ENCODE measurements at regions not wholly inside any gene's neighbourhood (a gene's known extent, or its start where the extent isn't known, plus 50 kb on each side); places are given as distances from the start of the nearest gene placed in this dataset.
"Not testable (repeated sequence)": the region's sequence is repeated elsewhere in the genome, so short reads cannot be mapped to it uniquely, and the experiment has no call there.

DNA sequence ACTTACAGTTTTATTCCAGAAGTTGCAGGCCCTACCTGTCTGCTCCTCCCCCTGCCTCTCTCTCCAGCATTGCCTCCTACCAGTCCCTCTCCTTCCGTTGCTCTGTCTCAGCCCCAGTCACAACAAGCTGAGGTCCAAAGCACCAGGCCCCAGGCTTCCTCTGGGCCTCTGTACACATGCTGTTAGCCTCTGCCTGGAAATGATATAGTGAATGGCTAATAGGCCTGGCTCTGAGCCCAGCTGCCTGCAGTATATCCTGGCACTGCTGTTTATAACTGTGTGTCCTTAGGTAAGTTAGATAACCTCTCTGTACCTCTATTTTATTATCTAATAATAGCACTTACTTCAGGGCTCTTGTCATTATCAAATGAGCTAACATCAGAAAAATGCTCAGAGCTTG is 114.9 kb upstream of the PWP1 start:
- no peak for DNase-seq (ENCODE audit: low read depth in 1 of 2, low spot score in 1 of 2)

- DNase-seq (ENCODE audit: low read depth in 1 of 2, low spot score in 1 of 2) = no peak
Measured at GRCh38 chr12:107571492-107571891, 114.1 kb upstream of the PWP1 start.

DNA sequence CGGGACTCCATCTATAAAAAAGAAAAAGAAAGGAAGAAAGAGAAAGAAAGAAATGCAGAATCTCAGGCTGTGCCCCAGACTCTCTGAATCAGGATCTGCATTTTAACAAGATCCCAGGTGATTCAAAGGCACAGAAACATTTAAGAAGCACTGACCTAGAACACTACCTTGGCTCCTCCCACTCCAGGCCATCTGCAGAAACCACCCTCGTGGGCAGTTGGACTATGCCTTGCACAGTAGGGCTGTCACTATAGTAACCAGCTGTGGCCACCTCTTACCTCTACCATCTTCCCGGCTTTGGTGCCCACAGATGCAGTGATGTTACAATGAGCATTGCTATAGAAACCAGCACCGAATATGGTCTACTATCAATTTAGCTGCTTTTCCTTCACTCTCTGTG is 110.9 kb upstream of the PWP1 start:
- DNase-seq (ENCODE audit: low read depth in 1 of 2, low spot score in 1 of 2) = no peak

DNA sequence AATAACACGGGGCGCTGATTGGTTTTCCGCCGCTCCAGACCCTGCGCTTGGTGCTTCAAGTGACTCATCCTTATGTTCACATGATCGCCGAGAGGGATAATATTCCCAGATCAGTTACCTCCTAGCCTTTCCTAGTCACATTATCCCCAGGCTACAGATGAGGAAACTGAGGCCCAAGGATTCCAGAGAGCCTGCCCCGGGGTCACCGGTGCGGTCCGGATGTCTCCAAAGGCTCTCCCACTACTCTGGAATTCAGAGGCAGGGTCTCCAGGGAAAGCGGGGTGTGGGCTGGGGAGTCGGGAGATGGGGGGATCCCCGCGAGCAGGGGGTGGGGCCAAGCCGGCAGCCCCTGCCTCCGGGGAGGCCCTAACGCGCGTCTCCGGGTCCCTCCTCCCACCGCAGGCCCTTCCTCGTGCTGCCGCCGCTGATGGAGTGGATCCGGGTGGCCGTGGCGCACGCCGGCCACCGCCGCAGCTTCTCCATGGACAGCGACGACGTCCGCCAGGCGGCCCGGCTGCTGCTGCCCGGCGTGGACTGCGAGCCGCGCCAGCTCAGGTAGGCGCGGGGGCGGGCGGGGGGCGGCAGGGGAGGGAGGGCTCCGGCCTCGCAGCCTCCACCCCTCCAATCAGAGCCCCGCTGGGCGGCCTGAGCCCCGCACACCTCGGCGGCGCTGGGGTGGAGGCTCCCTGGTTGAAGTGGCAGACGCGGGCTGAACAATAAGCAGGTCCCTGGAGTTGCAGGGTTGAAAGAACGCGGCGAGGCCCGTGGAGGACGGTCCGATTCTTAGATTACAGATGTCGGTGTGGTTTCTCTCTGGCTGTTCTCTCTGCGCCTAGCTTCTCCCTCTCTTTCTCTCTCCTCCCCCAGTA is 104.6 kb upstream of the PWP1 start:
- no peak for DNase-seq (ENCODE audit: low read depth in 1 of 2, low spot score in 1 of 2)

DNA sequence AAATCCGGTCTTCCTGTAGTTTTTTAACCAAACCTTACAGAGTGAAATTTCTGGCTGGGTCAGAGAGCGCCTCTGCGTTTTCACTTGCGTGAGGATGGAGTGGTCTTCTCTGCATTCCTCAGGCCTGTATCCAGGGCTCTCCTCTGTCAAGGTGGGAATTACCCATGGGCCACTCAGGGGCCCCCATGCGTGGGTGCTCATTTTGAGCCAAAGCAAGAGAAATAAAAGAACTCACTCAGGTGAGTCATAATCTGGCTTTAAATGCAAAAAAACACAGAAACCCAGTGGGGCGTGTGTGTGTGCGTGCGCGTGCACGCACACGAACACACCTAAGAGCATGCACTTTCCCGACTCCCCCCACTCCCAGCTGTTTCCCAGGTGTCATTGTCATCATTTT is 104.0 kb upstream of the PWP1 start:
- no peak for DNase-seq (ENCODE audit: low read depth in 1 of 2, low spot score in 1 of 2)

GRCh38 chr12:107583551-107583950 is 102.0 kb upstream of the PWP1 start:
- no peak for DNase-seq (ENCODE audit: low read depth in 1 of 2, low spot score in 1 of 2)

DNA sequence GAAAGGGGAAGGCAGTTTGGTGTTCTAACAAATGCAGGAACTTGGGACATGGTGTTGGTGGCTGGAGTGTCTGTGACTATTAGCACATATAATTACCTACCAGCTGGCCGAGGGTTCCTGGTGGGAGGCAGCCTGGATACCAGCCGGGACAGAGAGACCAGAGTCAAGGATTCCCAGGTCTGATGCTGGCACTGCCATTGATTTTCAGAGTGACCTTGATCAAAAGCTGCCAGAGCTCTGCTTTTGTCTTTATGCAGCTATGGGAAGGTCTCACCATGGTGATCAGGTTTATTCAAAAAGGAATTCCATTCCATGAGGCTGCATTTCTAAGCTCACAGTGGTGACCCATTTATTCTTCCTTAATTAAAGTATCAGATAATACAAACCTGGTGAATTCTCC is 101.0 kb upstream of the PWP1 start:
- DNase-seq (ENCODE audit: low read depth in 1 of 2, low spot score in 1 of 2) = no peak

GRCh38 chr12:107586256-107586970 is 99.2 kb upstream of the PWP1 start:
- DNase-seq (ENCODE audit: low read depth in 1 of 2, low spot score in 1 of 2) = no peak

DNA sequence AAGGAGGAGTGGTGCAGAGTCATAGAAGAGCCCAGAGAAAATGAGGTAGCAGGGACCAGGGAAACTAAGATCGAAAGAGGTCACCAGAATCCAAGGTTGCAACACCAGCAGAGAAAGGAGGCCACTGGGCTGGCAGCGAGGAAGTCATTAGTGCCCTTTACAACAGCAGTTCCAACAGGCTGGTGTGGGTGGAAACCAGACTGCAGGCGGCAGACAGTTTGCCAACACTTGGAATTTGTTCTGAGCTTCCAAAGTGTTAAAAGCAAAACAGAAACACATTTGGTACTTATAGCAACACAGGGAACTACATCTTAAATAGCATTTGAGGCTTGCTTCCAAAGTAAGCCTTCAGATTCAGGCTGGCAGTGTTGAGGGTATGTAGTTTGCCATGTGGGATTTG is 95.2 kb upstream of the PWP1 start:
- no peak for DNase-seq (ENCODE audit: low read depth in 1 of 2, low spot score in 1 of 2)

- DNase-seq (ENCODE audit: low read depth in 1 of 2, low spot score in 1 of 2) = no peak
Measured at GRCh38 chr12:107590814-107591375, 94.7 kb upstream of the PWP1 start.

DNA sequence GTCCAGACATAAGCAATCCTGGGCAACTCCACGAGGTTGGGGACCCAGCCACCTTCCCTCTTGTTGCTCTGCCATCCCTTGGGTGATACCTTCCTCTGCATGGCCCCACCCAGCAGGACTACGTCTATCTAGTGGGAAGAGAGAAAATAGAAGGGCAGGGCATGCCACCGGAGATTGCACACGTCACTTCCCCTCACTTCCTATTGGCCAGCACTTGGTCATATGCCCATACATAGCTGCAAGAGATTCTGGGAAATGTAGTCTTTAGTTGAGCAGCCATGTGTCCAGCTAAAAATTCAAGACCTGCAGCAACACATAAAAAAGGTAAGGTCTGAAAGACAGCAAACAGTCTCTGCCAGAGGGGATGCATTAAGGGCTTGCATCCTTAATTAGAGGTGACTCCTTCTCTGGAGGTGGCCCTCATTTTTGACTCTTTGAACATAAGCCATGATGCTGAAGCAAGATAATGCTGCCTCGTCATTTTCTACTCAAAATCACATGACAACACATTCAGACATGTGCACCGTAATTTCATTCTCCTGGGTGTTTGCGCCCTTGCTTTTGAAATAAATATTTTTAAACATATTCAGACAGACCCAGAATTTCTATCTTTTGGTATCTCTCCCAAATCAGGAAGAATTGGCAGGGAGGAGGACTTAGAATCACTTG is 91.8 kb upstream of the PWP1 start:
- DNase-seq (ENCODE audit: low read depth in 1 of 2, low spot score in 1 of 2) = no peak

DNA sequence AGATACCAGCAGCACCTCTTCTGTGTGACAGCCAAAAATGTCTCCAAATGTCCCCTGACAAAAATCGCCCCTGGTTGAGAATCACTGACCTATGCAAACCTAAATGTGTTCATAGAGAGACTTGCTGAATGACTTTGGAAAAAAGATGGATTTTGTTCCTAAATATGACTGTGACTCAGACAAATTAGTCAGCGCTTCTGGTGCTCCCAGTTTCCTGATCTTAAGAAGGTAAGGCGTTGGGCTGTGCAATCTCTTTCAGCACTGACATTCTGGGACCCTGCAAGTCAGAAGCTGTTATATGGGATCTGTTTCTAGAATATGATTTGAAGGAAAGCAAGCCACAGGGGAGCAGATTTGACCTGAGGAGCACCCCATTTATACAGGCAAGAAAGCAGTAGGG is 90.6 kb upstream of the PWP1 start:
- DNase-seq (ENCODE audit: low read depth in 1 of 2, low spot score in 1 of 2) = no peak

GRCh38 chr12:107597695-107598410 is 87.7 kb upstream of the PWP1 start:
- DNase-seq (ENCODE audit: low read depth in 1 of 2, low spot score in 1 of 2) = no peak

- DNase-seq (ENCODE audit: low read depth in 1 of 2, low spot score in 1 of 2) = no peak
Measured at GRCh38 chr12:107598906-107599305, 86.7 kb upstream of the PWP1 start.

- no peak for DNase-seq (ENCODE audit: low read depth in 1 of 2, low spot score in 1 of 2)
Measured at GRCh38 chr12:107600581-107601144, 84.9 kb upstream of the PWP1 start.

DNA sequence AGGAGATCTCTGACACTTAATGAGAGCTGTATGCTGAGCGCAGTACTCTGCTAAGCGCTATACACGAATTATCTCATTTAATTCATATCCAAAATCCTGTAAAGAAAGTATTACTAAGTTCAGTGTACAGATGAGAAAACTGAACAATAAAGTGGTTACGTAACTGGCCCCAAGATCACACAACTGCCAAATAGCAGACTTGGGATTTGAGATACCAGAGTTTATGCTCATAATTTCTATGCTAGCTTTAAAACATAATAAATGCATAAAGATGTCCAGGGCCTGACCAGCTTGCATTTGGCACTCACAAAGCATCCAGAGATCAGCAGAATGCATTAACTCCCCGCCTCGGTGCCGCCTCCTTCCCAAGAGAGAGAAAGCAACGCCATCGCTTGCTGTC is 83.2 kb upstream of the PWP1 start:
- no peak for DNase-seq (ENCODE audit: low read depth in 1 of 2, low spot score in 1 of 2)

- no peak for DNase-seq (ENCODE audit: low read depth in 1 of 2, low spot score in 1 of 2)
Measured at GRCh38 chr12:107605293-107605692, 80.3 kb upstream of the PWP1 start.

DNA sequence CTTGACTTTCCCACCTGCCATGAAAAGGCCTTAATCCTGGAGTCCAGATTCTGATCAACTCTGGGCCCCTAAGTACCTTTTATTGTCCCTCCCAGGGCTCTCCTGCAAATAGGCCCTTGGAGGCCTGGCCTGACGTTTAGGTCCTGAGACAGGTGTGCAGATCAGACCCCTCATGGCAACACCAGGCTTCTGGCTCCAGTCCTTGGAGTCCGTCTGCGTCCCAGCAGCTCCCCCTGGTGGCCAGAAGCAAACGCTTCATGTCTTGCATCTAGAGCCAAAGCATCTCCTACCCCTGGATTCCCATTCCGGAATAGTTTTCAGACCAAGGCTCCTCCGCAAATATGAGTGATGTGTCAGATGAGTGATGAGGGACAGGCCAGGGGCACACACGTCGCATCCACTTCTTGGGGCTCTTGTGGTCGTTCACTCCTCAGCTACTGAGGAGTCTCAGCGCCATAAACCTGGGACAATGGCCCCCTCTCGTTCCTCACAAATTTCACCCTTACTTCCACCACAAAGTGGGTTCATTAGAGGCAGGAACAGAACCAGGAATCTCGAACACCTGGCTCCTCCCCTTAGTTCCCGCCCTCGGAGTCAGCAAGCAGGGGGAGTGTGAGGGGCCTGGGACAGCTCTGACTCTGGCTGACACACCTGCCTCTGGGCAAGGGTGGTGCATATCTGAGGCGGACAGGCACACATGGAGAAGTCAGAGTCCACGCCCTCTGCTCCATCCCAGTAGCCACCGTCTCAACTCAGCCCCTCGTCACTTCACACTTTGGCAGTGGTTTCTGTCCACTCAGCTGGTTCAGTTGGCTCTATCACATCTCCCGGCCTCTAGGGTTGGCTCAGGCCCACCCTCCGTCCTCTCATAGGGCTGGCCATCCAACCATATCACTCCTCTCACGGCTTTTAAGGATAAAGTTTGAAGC is 77.9 kb upstream of the PWP1 start:
- peak; percentile 72 to 74 for DNase-seq (ENCODE audit: low read depth in 1 of 2, low spot score in 1 of 2)

DNA sequence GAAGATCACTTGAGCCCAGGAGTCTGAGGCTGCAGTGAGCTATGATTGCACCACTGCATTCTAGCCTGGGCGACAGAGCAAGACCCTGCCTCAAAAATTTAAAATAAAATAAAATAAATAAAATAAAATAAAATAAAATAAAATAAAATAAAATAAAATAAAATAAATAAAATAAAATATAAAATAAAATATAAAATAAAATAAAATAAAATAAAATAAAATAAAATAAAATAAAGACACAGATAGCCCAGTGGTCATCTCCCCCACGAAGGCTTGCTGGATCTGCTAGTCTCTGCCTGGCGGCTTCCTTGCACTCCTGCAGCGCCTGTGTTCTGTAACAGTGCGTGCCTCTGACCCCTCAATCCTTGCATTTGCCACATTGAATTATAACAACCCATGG is 76.8 kb upstream of the PWP1 start:
- DNase-seq (ENCODE audit: low read depth in 1 of 2, low spot score in 1 of 2) = not testable (repeated sequence)

Data from activated CD4-positive, alpha-beta T cell treated with anti-CD3 and anti-CD28 coated beads, Interleukin-2, amount 50 U/mL, for 24 hours (primary cell).